EL (cell line): ENCODE measurements at regions not wholly inside any gene's neighbourhood (a gene's known extent, or its start where the extent isn't known, plus 50 kb on each side); places are given as distances from the start of the nearest gene placed in this dataset.

Source experiments
- DNase-seq: peaks from one replicate; pipeline ENCODE4 v3.0.0-alpha.2; 2016

GRCh38 chr16:6356911-6357310, 975.7 kb upstream of the RBFOX1 start:
- no peak for DNase-seq

- no peak for DNase-seq
Observed at GRCh38 chr16:6349725-6350124, 982.9 kb upstream of the RBFOX1 start.

- no peak for DNase-seq
Observed at GRCh38 chr16:6345090-6345489, 987.6 kb upstream of the RBFOX1 start.

GRCh38 chr16:6343157-6343556, 989.5 kb upstream of the RBFOX1 start:
- no peak for DNase-seq

- no peak for DNase-seq
Observed at GRCh38 chr16:6341981-6342380, 990.7 kb upstream of the RBFOX1 start.

GRCh38 chr16:6335072-6335471, 997.6 kb upstream of the RBFOX1 start:
- no peak for DNase-seq

- no peak for DNase-seq
Observed at GRCh38 chr16:6331770-6332169, 1000.9 kb upstream of the RBFOX1 start.

- no peak for DNase-seq
Observed at GRCh38 chr16:6317934-6318333, 1014.7 kb upstream of the RBFOX1 start.

GRCh38 chr16:6309271-6309670, 1023.4 kb upstream of the RBFOX1 start:
- DNase-seq: no peak

- DNase-seq: no peak
Observed at GRCh38 chr16:6308176-6308575, 1024.5 kb upstream of the RBFOX1 start.

GRCh38 chr16:6300523-6300922, 1032.1 kb upstream of the RBFOX1 start:
- no peak for DNase-seq

GRCh38 chr16:6297666-6298410, 1034.8 kb upstream of the RBFOX1 start:
- DNase-seq: no peak

GRCh38 chr16:6286176-6286575, 1046.5 kb upstream of the RBFOX1 start:
- no peak for DNase-seq

- no peak for DNase-seq
Observed at GRCh38 chr16:6284731-6285130, 1047.9 kb upstream of the RBFOX1 start.

- DNase-seq: no peak
Observed at GRCh38 chr16:6281994-6282393, 1050.7 kb upstream of the RBFOX1 start.

- no peak for DNase-seq
Observed at GRCh38 chr16:6281274-6281673, 1051.4 kb upstream of the RBFOX1 start.

- no peak for DNase-seq
Observed at GRCh38 chr16:6280055-6280454, 1052.6 kb upstream of the RBFOX1 start.

GRCh38 chr16:6279286-6279685, 1053.4 kb upstream of the RBFOX1 start:
- no peak for DNase-seq

- no peak for DNase-seq
Observed at GRCh38 chr16:6274351-6274750, 1058.3 kb upstream of the RBFOX1 start.

GRCh38 chr16:6267682-6268081, 1065.0 kb upstream of the RBFOX1 start:
- no peak for DNase-seq

GRCh38 chr16:6266703-6267102, 1065.9 kb upstream of the RBFOX1 start:
- no peak for DNase-seq

GRCh38 chr16:6265968-6266367, 1066.7 kb upstream of the RBFOX1 start:
- DNase-seq: no peak

- no peak for DNase-seq
Observed at GRCh38 chr16:6258056-6258455, 1074.6 kb upstream of the RBFOX1 start.

GRCh38 chr16:6252541-6252940, 1080.1 kb upstream of the RBFOX1 start:
- no peak for DNase-seq

GRCh38 chr16:6250511-6250910, 1082.1 kb upstream of the RBFOX1 start:
- DNase-seq: no peak
